SH-SY5Y (cell line): ENCODE measurements at regions not wholly inside any gene's neighbourhood (a gene's known extent, or its start where the extent isn't known, plus 50 kb on each side); places are given as distances from the start of the nearest gene placed in this dataset.

Experiments used
- GATA2 ChIP-seq: IDR thresholded peaks from 2 replicates; pipeline ENCODE4 v1.6.1; 2011; ENCODE audit warnings: mild to moderate bottlenecking, low read depth, low read length
- GATA3 ChIP-seq: IDR thresholded peaks from 2 replicates; pipeline ENCODE4 v1.6.1; 2011; ENCODE audit warnings: low read depth, mild to moderate bottlenecking, low read length, moderate library complexity

DNA sequence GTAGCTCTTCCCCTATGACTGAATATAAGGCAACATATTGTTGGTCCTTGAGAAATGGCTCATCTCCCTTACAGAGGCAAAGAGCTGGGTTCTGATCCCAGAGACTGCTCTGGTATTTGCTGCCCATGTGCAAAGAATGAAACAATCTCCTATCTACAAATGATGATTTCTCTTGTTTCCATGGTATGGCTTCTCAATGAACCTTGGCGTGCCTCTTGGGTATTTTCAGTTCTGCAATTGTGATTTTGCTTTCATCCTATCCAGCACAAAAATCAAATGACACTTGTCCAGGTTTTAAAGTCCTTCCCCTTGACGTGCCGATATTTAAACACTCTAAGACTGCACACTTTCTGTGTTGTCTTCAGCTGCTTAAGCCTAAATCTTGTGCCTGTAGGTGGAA is 109.8 kb upstream of the NR2F2 start:
- TF ChIP-seq GATA2, result no peak
- TF ChIP-seq GATA3, result no peak
